Ishikawa (cell line): ENCODE measurements at regions not wholly inside any gene's neighbourhood (a gene's known extent, or its start where the extent isn't known, plus 50 kb on each side); places are given as distances from the start of the nearest gene placed in this dataset.

Source experiments
- CEBPB ChIP-seq: IDR thresholded peaks from 2 replicates; pipeline ENCODE4 v1.6.1; 2012
- CREB1 ChIP-seq: IDR thresholded peaks from 2 replicates; pipeline ENCODE4 v1.6.1; 2012; ENCODE audit warnings: low read depth
- EGR1 ChIP-seq: IDR thresholded peaks from 2 replicates; pipeline ENCODE4 v1.6.1; 2012
- EP300 ChIP-seq: IDR thresholded peaks from 2 replicates; pipeline ENCODE4 v1.6.1; 2012; ENCODE audit warnings: borderline replicate concordance
- FOXM1 ChIP-seq: IDR thresholded peaks from 2 replicates; pipeline ENCODE4 v1.6.1; 2012; ENCODE audit warnings: low read depth, borderline replicate concordance
- MAX ChIP-seq: IDR thresholded peaks from 2 replicates; pipeline ENCODE4 v1.6.1; 2012
- NFIC ChIP-seq: IDR thresholded peaks from 2 replicates; pipeline ENCODE4 v1.6.1; 2012
- RAD21 ChIP-seq: IDR thresholded peaks from 2 replicates; pipeline ENCODE4 v1.6.1; 2012; ENCODE audit warnings: low read depth
- TAF1 ChIP-seq: IDR thresholded peaks from 2 replicates; pipeline ENCODE4 v1.6.1; 2012; ENCODE audit warnings: low read depth, mild to moderate bottlenecking
- TCF12 ChIP-seq: IDR thresholded peaks from 2 replicates; pipeline ENCODE4 v1.6.1; 2012; ENCODE audit warnings: low read depth
- TEAD4 ChIP-seq: IDR thresholded peaks from 2 replicates; pipeline ENCODE4 v1.6.1; 2012
- USF1 ChIP-seq: IDR thresholded peaks from 2 replicates; pipeline ENCODE4 v1.6.1; 2012
- YY1 ChIP-seq: IDR thresholded peaks from 2 replicates; pipeline ENCODE4 v1.6.1; 2012; ENCODE audit warnings: low read depth
- ZBTB7A ChIP-seq: IDR thresholded peaks from 2 replicates; pipeline ENCODE4 v1.6.1; 2012; ENCODE audit warnings: low read depth
- TF ChIP-seq, protein P1 (sequence below): IDR thresholded peaks from 2 replicates; pipeline ENCODE4 v1.6.1; 2012; ENCODE audit warnings: low read depth, mild to moderate bottlenecking

- TF ChIP-seq EP300 (no peak), TCF12 (no peak), TAF1 (no peak), NFIC (no peak), MAX (no peak), ZBTB7A (no peak), YY1 (no peak), USF1 (no peak), TEAD4 (no peak), CEBPB (no peak), FOXM1 (no peak), EGR1 (no peak)
- TF ChIP-seq, protein P1, sequence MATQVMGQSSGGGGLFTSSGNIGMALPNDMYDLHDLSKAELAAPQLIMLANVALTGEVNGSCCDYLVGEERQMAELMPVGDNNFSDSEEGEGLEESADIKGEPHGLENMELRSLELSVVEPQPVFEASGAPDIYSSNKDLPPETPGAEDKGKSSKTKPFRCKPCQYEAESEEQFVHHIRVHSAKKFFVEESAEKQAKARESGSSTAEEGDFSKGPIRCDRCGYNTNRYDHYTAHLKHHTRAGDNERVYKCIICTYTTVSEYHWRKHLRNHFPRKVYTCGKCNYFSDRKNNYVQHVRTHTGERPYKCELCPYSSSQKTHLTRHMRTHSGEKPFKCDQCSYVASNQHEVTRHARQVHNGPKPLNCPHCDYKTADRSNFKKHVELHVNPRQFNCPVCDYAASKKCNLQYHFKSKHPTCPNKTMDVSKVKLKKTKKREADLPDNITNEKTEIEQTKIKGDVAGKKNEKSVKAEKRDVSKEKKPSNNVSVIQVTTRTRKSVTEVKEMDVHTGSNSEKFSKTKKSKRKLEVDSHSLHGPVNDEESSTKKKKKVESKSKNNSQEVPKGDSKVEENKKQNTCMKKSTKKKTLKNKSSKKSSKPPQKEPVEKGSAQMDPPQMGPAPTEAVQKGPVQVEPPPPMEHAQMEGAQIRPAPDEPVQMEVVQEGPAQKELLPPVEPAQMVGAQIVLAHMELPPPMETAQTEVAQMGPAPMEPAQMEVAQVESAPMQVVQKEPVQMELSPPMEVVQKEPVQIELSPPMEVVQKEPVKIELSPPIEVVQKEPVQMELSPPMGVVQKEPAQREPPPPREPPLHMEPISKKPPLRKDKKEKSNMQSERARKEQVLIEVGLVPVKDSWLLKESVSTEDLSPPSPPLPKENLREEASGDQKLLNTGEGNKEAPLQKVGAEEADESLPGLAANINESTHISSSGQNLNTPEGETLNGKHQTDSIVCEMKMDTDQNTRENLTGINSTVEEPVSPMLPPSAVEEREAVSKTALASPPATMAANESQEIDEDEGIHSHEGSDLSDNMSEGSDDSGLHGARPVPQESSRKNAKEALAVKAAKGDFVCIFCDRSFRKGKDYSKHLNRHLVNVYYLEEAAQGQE: no peak
Measured at GRCh38 chr5:163360656-163361055, 76.7 kb upstream of the CCNG1 start.

- TF ChIP-seq EGR1 (no peak), TCF12 (no peak), FOXM1 (no peak), USF1 (no peak), TAF1 (no peak), CEBPB (no peak), RAD21 (no peak)
Measured at GRCh38 chr5:163361450-163361849, 75.9 kb upstream of the CCNG1 start.

- no peak for TF ChIP-seq EGR1
- no peak for TF ChIP-seq USF1
- no peak for TF ChIP-seq ZBTB7A
- TF ChIP-seq EP300: no peak
- TF ChIP-seq CREB1: no peak
- no peak for TF ChIP-seq CEBPB
- no peak for TF ChIP-seq YY1
- no peak for TF ChIP-seq MAX
- TF ChIP-seq, protein P1: no peak
- TF ChIP-seq TAF1: no peak
- TF ChIP-seq TCF12: no peak
- no peak for TF ChIP-seq NFIC
- no peak for TF ChIP-seq FOXM1
- TF ChIP-seq RAD21: no peak
- no peak for TF ChIP-seq TEAD4
Measured at GRCh38 chr5:163362840-163363371, 74.5 kb upstream of the CCNG1 start.

- TF ChIP-seq EP300 (no peak), TEAD4 (no peak)
Measured at GRCh38 chr5:163363389-163363788, 74.0 kb upstream of the CCNG1 start.

GRCh38 chr5:163366757-163367156, 70.6 kb upstream of the CCNG1 start:
- TF ChIP-seq NFIC: no peak
- TF ChIP-seq TAF1: no peak
- TF ChIP-seq EP300: no peak
- TF ChIP-seq FOXM1: no peak
- no peak for TF ChIP-seq USF1
- TF ChIP-seq EGR1: no peak
- no peak for TF ChIP-seq YY1
- no peak for TF ChIP-seq TCF12
- TF ChIP-seq CREB1: no peak
- TF ChIP-seq ZBTB7A: no peak
